ENCODE measurements at regions not wholly inside any gene's neighbourhood (a gene's known extent, or its start where the extent isn't known, plus 50 kb on each side); places are given as distances from the start of the nearest gene placed in this dataset.

DNA sequence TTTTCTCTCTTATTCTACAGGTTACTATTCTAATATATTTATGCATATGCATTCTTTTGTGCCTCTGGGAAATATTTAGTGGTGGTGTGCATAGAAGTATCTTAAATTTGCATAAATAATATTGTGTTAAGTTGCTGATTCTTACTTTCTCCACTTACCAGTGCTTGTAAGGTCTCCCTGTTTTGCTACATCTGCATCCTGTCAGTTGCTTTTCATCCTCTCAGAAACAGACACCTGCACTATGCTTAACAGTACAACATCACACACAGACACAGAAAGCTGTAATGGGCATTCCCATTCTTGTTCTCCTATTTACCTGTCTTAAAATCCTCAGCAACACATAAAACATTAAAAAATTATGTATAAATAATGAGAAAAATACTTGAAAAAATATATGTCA is 713.3 kb upstream of the RGMB start:
- no peak overlapping the region for H3K56ac ChIP-seq (ENCODE audit: extremely low read depth, insufficient read depth, low read length)
- H3K4me2 ChIP-seq (ENCODE audit: low read depth, low read length) = no peak overlapping the region
- H2BK120ac ChIP-seq (ENCODE audit: low read depth, low read length) = no peak overlapping the region
- H4K20me1 ChIP-seq (ENCODE audit: insufficient read depth, low read length) = no peaks in the 10 kb centered on the region
- intact Hi-C loops (cut with micrococcal nuclease) = no loop called here
- no peak overlapping the region for H3K9ac ChIP-seq (ENCODE audit: low read depth, low read length)
- no peak overlapping the region for H4K5ac ChIP-seq (ENCODE audit: low read depth, low read length)
- no TSS peak for BruUV-seq (replicated peaks)
- no peaks in the 10 kb centered on the region for H3K79me1 ChIP-seq (ENCODE audit: low read depth in 1 of 2, low read length in 2 of 2)
- TF ChIP-seq MXI1 (IDR thresholded peaks at IDR 0.05; ENCODE audit: borderline replicate concordance, low read depth, low read length) (no peak), MAZ (IDR thresholded peaks at IDR 0.05; ENCODE audit: borderline replicate concordance, low read depth, low read length) (no peak)
- TF ChIP-seq, protein P1, sequence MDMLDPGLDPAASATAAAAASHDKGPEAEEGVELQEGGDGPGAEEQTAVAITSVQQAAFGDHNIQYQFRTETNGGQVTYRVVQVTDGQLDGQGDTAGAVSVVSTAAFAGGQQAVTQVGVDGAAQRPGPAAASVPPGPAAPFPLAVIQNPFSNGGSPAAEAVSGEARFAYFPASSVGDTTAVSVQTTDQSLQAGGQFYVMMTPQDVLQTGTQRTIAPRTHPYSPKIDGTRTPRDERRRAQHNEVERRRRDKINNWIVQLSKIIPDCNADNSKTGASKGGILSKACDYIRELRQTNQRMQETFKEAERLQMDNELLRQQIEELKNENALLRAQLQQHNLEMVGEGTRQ (IDR thresholded peaks at IDR 0.05; ENCODE audit: low read depth, low read length) = no peak
- ChIA-PET POLR2A (ENCODE audit: unreplicated experiment) (no interaction called here), CTCF (no interaction called here)
- ATAC-seq (ENCODE audit: low read depth) = no peak
- peak overlapping the region in 1 of 2 experiments; percentile 39; a peak in 1 of 4 replicates for H4K8ac ChIP-seq (ENCODE audit: low read depth in 2 of 2, low read length in 2 of 2)
- H2BK5ac ChIP-seq (ENCODE audit: low read depth, low read length, poor library complexity, severe bottlenecking) = no peak overlapping the region
- H3K14ac ChIP-seq (replicated peaks; ENCODE audit: low read depth, low read length) = 0 out of 2 replicates have a peak overlapping the region, but pooled peaks have one; percentile 51
- H3K4me1 ChIP-seq (ENCODE audit: control insufficient read depth, insufficient read depth, low read length) = no peaks in the 10 kb centered on the region
- dilution Hi-C loops (cut with HindIII; ENCODE audit: low sequenced_read_pairs, unreplicated experiment) = no loop called here
- H3K4ac ChIP-seq (ENCODE audit: low read depth, low read length) = no peak overlapping the region
- DNase-seq = no peak
- H3K18ac ChIP-seq (ENCODE audit: low read depth, low read length) = no peak overlapping the region
- H3K36me3 ChIP-seq (ENCODE audit: control insufficient read depth, insufficient read depth, low read length) = no peaks in the 10 kb centered on the region
- H3K4me3 ChIP-seq (ENCODE audit: insufficient read depth, low read depth, low read length) = no peak overlapping the region
- no peaks in the 10 kb centered on the region for H3K27me3 ChIP-seq (ENCODE audit: control insufficient read depth, insufficient read depth, low read length)
- H2AFZ ChIP-seq (replicated peaks; ENCODE audit: low read length, poor library complexity) = no peak overlapping the region
- no peak overlapping the region for H3K23ac ChIP-seq (ENCODE audit: low read depth, low read length)
- H2AK5ac ChIP-seq (ENCODE audit: low read depth, low read length) = no peak overlapping the region
- H3K9me1 ChIP-seq (ENCODE audit: insufficient read depth, low read length) = no peaks in the 10 kb centered on the region
- in situ Hi-C loops (cut with MboI; ENCODE audit: low sequenced_read_pairs) = no loop called here
- H3K9me3 ChIP-seq (ENCODE audit: control insufficient read depth, insufficient read depth, low read length) = no peaks in the 10 kb centered on the region
- no peak overlapping the region for H4K91ac ChIP-seq (ENCODE audit: insufficient read depth, low read depth, low read length)
- H2BK15ac ChIP-seq (ENCODE audit: low read depth, low read length) = no peak overlapping the region
- H2AK9ac ChIP-seq (replicated peaks; ENCODE audit: low read depth, low read length, poor library complexity) = no peak overlapping the region
- no peak overlapping the region for H3K27ac ChIP-seq (ENCODE audit: insufficient read depth, low read length)
- no peak overlapping the region for H2BK20ac ChIP-seq (ENCODE audit: low read depth, low read length)
